ENCODE measurements at regions not wholly inside any gene's neighbourhood (a gene's known extent, or its start where the extent isn't known, plus 50 kb on each side); places are given as distances from the start of the nearest gene placed in this dataset.

DNA sequence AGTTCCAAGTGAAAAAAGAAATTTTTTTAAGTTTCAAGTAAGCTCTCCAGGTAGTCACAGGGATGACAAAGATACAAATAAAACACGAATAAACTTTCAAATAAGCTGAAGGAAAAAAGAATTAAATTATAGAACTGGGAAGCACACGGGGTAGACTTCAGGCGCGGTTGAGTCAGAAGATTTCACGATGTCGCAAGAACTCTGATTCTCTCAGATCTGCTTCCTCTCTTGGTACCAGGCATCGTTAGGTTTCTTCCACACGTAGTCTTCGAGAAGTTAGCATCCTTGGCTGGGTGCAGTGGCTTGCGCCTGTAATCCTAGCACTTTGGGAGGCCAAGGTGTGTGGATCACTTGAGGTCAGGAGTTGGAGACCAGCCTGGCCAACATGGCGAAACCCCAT, 784.1 kb upstream of the RBFOX1 start:
- no peak overlapping the region for H3K27ac Mint-ChIP-seq (ENCODE audit: unreplicated experiment)

DNA sequence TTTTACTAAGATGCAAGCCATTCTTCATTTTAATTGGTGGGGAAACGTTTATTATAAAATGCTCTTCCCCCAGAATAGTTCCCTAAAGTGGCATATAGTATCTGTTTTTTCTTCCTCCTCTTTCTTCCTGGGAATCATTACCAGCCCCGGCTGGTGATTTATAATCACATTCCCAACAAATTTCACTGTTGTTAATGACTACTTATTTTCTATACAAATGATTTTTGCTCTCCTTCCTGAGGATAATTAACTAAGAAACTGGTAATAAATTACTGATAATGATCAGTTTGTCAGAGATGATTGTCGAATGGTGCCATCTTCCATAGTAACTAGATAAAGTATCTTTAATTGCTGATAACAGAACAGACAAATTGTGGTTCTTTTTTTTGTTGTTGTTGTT, 785.5 kb upstream of the RBFOX1 start:
- Mint-ChIP-seq H3K4me3 (no peak overlapping the region), H3K9me3 (no peaks in the 10 kb centered on the region), H3K27me3 (ENCODE audit: low read depth) (peaks cover 30% of the 10 kb centered on the region), H3K4me1 (no peaks in the 10 kb centered on the region), H3K27ac (ENCODE audit: unreplicated experiment) (no peak overlapping the region), H3K36me3 (ENCODE audit: low read depth) (no peaks in the 10 kb centered on the region)
- no peak for DNase-seq (ENCODE audit: low read depth, low spot score)
- TF ChIP-seq, protein P1, sequence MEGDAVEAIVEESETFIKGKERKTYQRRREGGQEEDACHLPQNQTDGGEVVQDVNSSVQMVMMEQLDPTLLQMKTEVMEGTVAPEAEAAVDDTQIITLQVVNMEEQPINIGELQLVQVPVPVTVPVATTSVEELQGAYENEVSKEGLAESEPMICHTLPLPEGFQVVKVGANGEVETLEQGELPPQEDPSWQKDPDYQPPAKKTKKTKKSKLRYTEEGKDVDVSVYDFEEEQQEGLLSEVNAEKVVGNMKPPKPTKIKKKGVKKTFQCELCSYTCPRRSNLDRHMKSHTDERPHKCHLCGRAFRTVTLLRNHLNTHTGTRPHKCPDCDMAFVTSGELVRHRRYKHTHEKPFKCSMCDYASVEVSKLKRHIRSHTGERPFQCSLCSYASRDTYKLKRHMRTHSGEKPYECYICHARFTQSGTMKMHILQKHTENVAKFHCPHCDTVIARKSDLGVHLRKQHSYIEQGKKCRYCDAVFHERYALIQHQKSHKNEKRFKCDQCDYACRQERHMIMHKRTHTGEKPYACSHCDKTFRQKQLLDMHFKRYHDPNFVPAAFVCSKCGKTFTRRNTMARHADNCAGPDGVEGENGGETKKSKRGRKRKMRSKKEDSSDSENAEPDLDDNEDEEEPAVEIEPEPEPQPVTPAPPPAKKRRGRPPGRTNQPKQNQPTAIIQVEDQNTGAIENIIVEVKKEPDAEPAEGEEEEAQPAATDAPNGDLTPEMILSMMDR (conservative IDR thresholded peaks at IDR 0.05) = no peak

More for the DNA sequence above, 784.1 kb upstream of the RBFOX1 start:
- H3K4me1 Mint-ChIP-seq = no peaks in the 10 kb centered on the region
- H3K4me3 Mint-ChIP-seq = no peak overlapping the region
- no peak for DNase-seq (ENCODE audit: low read depth, low spot score)
- no peaks in the 10 kb centered on the region for H3K36me3 Mint-ChIP-seq (ENCODE audit: low read depth)
- TF ChIP-seq, protein P1 (conservative IDR thresholded peaks at IDR 0.05) = no peak
- no peaks in the 10 kb centered on the region for H3K9me3 Mint-ChIP-seq
- peaks cover 37% of the 10 kb centered on the region for H3K27me3 Mint-ChIP-seq (ENCODE audit: low read depth)

DNA sequence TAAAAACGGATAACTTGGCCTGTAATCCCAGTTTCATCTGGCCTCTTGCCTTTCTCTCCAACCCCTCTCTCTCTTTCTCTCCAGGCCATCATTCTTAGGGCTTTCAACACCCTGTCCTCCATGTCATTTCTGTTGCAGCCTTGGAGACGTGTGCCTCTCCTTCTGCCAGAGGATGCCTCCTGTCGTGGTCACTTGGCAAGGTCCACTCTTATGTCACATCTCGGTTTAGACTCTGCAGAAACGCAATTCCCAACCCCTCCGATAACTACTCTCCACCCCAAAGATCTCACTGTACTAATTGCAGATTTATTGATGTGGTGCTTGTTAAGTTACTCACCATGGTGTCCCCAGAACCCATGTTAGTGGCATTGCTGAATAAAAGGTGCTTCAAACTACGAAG, 787.3 kb upstream of the RBFOX1 start:
- TF ChIP-seq, protein P1 (conservative IDR thresholded peaks at IDR 0.05) = no peak
- Mint-ChIP-seq H3K4me1 (no peaks in the 10 kb centered on the region), H3K27ac (ENCODE audit: unreplicated experiment) (no peak overlapping the region), H3K27me3 (ENCODE audit: low read depth) (peaks cover 20% of the 10 kb centered on the region), H3K4me3 (no peak overlapping the region), H3K9me3 (no peaks in the 10 kb centered on the region), H3K36me3 (ENCODE audit: low read depth) (no peaks in the 10 kb centered on the region)
- no peak for DNase-seq (ENCODE audit: low read depth, low spot score)

GRCh38 chr16:6541267-6541666, 791.4 kb upstream of the RBFOX1 start:
- Mint-ChIP-seq H3K27ac (ENCODE audit: unreplicated experiment) (no peak overlapping the region), H3K4me1 (no peaks in the 10 kb centered on the region), H3K4me3 (no peak overlapping the region), H3K27me3 (ENCODE audit: low read depth) (peaks cover 11% of the 10 kb centered on the region), H3K9me3 (no peaks in the 10 kb centered on the region), H3K36me3 (ENCODE audit: low read depth) (no peaks in the 10 kb centered on the region)
- DNase-seq (ENCODE audit: low read depth, low spot score) = no peak
- TF ChIP-seq, protein P1 (conservative IDR thresholded peaks at IDR 0.05) = no peak

- Mint-ChIP-seq H3K27me3 (ENCODE audit: low read depth) (peaks cover 29% of the 10 kb centered on the region), H3K4me3 (no peak overlapping the region), H3K36me3 (ENCODE audit: low read depth) (no peaks in the 10 kb centered on the region), H3K4me1 (no peaks in the 10 kb centered on the region), H3K9me3 (no peaks in the 10 kb centered on the region), H3K27ac (ENCODE audit: unreplicated experiment) (no peak overlapping the region)
- no peak for DNase-seq (ENCODE audit: low read depth, low spot score)
- TF ChIP-seq, protein P1 (conservative IDR thresholded peaks at IDR 0.05) = no peak
Observed at GRCh38 chr16:6536411-6536810, 796.2 kb upstream of the RBFOX1 start.

DNA sequence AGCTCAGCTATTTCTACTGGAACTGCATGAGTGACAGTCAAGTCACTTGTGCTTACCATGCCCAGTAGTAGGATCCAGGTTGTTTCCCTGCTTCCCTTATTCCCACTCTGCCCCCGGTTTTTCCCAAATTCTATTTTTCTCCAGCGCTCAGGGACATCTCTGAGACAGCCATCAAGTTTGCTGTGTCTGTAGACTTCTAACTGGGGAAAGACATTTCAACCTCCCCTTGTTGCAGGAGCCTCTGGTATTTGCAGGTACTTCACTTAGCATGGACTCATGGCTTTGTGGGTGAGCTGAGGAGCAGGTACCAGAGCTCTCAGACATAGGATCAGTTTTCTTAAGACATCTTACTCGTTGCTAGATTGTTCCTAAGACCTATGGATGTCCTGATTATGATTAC, 801.6 kb upstream of the RBFOX1 start:
- no peak for DNase-seq (ENCODE audit: low read depth, low spot score)
- H3K36me3 Mint-ChIP-seq (ENCODE audit: low read depth) = no peaks in the 10 kb centered on the region
- H3K9me3 Mint-ChIP-seq = no peaks in the 10 kb centered on the region
- no peak overlapping the region for H3K4me3 Mint-ChIP-seq
- H3K27me3 Mint-ChIP-seq (ENCODE audit: low read depth) = peaks cover 47% of the 10 kb centered on the region
- no peak overlapping the region for H3K27ac Mint-ChIP-seq (ENCODE audit: unreplicated experiment)
- TF ChIP-seq, protein P1 (conservative IDR thresholded peaks at IDR 0.05) = no peak
- peaks cover 5% of the 10 kb centered on the region for H3K4me1 Mint-ChIP-seq
